Sigmoid colon (tissue), 4 donors: ENCODE measurements at regions not wholly inside any gene's neighbourhood (a gene's known extent, or its start where the extent isn't known, plus 50 kb on each side); places are given as distances from the start of the nearest gene placed in this dataset.

ENCODE experiments used
- CTCF ChIP-seq, 4 experiments: fragments of 450-650 bp in 3 of 4; fragments of 200-600 bp in 1 of 4; IDR thresholded peaks; one replicate each; pipeline ENCODE4 v1.5.1; 2016 to 2019; ENCODE audit warnings: antibody characterized with exemption in 4 of 4, mild to moderate bottlenecking in 3 of 4, moderate library complexity in 2 of 4
- POLR2A ChIP-seq, 2 donors: fragments of 450-650 bp; IDR thresholded peaks; one replicate each; pipeline ENCODE4 v1.6.1; 2016; ENCODE audit warnings: antibody characterized with exemption in 2 of 2, mild to moderate bottlenecking in 2 of 2, moderate library complexity in 2 of 2
- POLR2AphosphoS5 ChIP-seq, 4 donors: sonication (generic); formaldehyde crosslinking; IDR thresholded peaks; one replicate each; pipeline ENCODE4 v1.6.1; 2017; ENCODE audit warnings: antibody characterized with exemption in 4 of 4

- TF ChIP-seq POLR2AphosphoS5 (IDR thresholded peaks at IDR 0.05), result peak in 1 of 4 donors; percentile 5
- no peak for TF ChIP-seq POLR2A (IDR thresholded peaks at IDR 0.05)
- TF ChIP-seq CTCF (IDR thresholded peaks at IDR 0.05), result no peak
These were observed 126.3 kb downstream of the IRS1 start for GRCh38 chr2:226673314-226673723.
